ENCODE measurements at regions not wholly inside any gene's neighbourhood (a gene's known extent, or its start where the extent isn't known, plus 50 kb on each side); places are given as distances from the start of the nearest gene placed in this dataset.

- no peak for TF ChIP-seq CTCF (IDR thresholded peaks at IDR 0.05)
- TF ChIP-seq POLR2A (IDR thresholded peaks at IDR 0.05; ENCODE audit: low read depth) = no peak
- TF ChIP-seq POLR2AphosphoS5 (IDR thresholded peaks at IDR 0.05) = no peak
Measured at GRCh38 chr2:15797939-15798281, 142.4 kb upstream of the MYCN start.

Measured in esophagus muscularis mucosa (tissue), 3 donors.